22Rv1 (cell line): ENCODE measurements at regions not wholly inside any gene's neighbourhood (a gene's known extent, or its start where the extent isn't known, plus 50 kb on each side); places are given as distances from the start of the nearest gene placed in this dataset.

Experiments
- CTCF ChIP-seq: fragments of 450-650 bp; IDR thresholded peaks from 2 replicates; pipeline ENCODE4 v1.5.1; 2017; ENCODE audit warnings: mild to moderate bottlenecking
- ZFX ChIP-seq: fragments of 450-650 bp; IDR thresholded peaks from 2 replicates; pipeline ENCODE4 v1.6.1; 2017; ENCODE audit warnings: antibody characterized with exemption, borderline replicate concordance

- TF ChIP-seq CTCF (no peak), ZFX (no peak)
Measured at GRCh38 chr16:62149631-62150030, 113.4 kb upstream of the CDH8 start.
